Stimulated activated memory B cell treated with anti-CD40 and anti-IgM and Interleukin-4, amounts not matched to agents 10 μg/mL and 1 μg/mL and 100 μg/mL, for 72 hours (primary cell): ENCODE measurements at regions not wholly inside any gene's neighbourhood (a gene's known extent, or its start where the extent isn't known, plus 50 kb on each side); places are given as distances from the start of the nearest gene placed in this dataset.
"Not testable (repeated sequence)": the region's sequence is repeated elsewhere in the genome, so short reads cannot be mapped to it uniquely, and the experiment has no call there.

Experiments used
- ATAC-seq: fragments of 150-1000 bp; cut with Tn5 transposase; 2 replicates; pipeline ENCODE4 v1.10.0; 2021
- H3K27ac Mint-ChIP-seq: one replicate; pipeline ENCODE4 v1.8.0; 2022; ENCODE audit warnings: mild to moderate bottlenecking, mixed read lengths
- H3K27me3 Mint-ChIP-seq: one replicate; pipeline ENCODE4 v1.8.0; 2022; ENCODE audit warnings: mixed read lengths
- H3K36me3 Mint-ChIP-seq: one replicate; pipeline ENCODE4 v1.8.0; 2022; ENCODE audit warnings: mixed read lengths
- H3K4me1 Mint-ChIP-seq: one replicate; pipeline ENCODE4 v1.8.0; 2022; ENCODE audit warnings: mixed read lengths
- H3K4me3 Mint-ChIP-seq: one replicate; pipeline ENCODE4 v1.8.0; 2022; ENCODE audit warnings: mild to moderate bottlenecking, moderate library complexity, mixed read lengths
- H3K9me3 Mint-ChIP-seq: one replicate; pipeline ENCODE4 v1.8.0; 2022; ENCODE audit warnings: mixed read lengths

- H3K4me3 Mint-ChIP-seq: no peak overlapping the region
- H3K27ac Mint-ChIP-seq: no peak overlapping the region
- no peaks in the 10 kb centered on the region for H3K36me3 Mint-ChIP-seq
- peaks cover 3% of the 10 kb centered on the region for H3K9me3 Mint-ChIP-seq
- no peak for ATAC-seq
- no peaks in the 10 kb centered on the region for H3K4me1 Mint-ChIP-seq
- peaks cover 11% of the 10 kb centered on the region for H3K27me3 Mint-ChIP-seq
Measured at GRCh38 chr1:30135698-30136097, 587.7 kb downstream of the MATN1 start.

GRCh38 chr1:30134466-30135217 is 588.7 kb downstream of the MATN1 start:
- H3K36me3 Mint-ChIP-seq: no peaks in the 10 kb centered on the region
- peaks cover 3% of the 10 kb centered on the region for H3K9me3 Mint-ChIP-seq
- ATAC-seq: no peak

GRCh38 chr1:30133414-30134055 is 589.9 kb downstream of the MATN1 start:
- H3K4me1 Mint-ChIP-seq: no peaks in the 10 kb centered on the region
- no peak overlapping the region for H3K27ac Mint-ChIP-seq
- H3K4me3 Mint-ChIP-seq: no peak overlapping the region
- no peaks in the 10 kb centered on the region for H3K36me3 Mint-ChIP-seq
- no peak for ATAC-seq
- H3K27me3 Mint-ChIP-seq: peaks cover 25% of the 10 kb centered on the region
- H3K9me3 Mint-ChIP-seq: peaks cover 3% of the 10 kb centered on the region

More at GRCh38 chr1:30134466-30135217, 588.7 kb downstream of the MATN1 start:
- Mint-ChIP-seq H3K27ac (no peak overlapping the region), H3K27me3 (peaks cover 22% of the 10 kb centered on the region), H3K4me1 (no peaks in the 10 kb centered on the region), H3K4me3 (no peak overlapping the region)

GRCh38 chr1:30132602-30133286 is 590.6 kb downstream of the MATN1 start:
- Mint-ChIP-seq H3K9me3 (peaks cover 3% of the 10 kb centered on the region), H3K4me1 (no peaks in the 10 kb centered on the region), H3K27me3 (peaks cover 25% of the 10 kb centered on the region), H3K4me3 (no peak overlapping the region), H3K27ac (no peak overlapping the region), H3K36me3 (no peaks in the 10 kb centered on the region)
- no peak for ATAC-seq

GRCh38 chr1:30130566-30130965 is 592.8 kb downstream of the MATN1 start:
- not testable (repeated sequence) for H3K4me1 Mint-ChIP-seq, ATAC-seq, H3K9me3 Mint-ChIP-seq, H3K36me3 Mint-ChIP-seq, H3K4me3 Mint-ChIP-seq, H3K27ac Mint-ChIP-seq
- peaks cover 25% of the 10 kb centered on the region for H3K27me3 Mint-ChIP-seq

GRCh38 chr1:30130099-30130498 is 593.3 kb downstream of the MATN1 start:
- no peak overlapping the region for H3K27ac Mint-ChIP-seq
- peaks cover 25% of the 10 kb centered on the region for H3K27me3 Mint-ChIP-seq
- H3K36me3 Mint-ChIP-seq: no peaks in the 10 kb centered on the region
- H3K4me1 Mint-ChIP-seq: no peaks in the 10 kb centered on the region
- ATAC-seq: no peak
- no peak overlapping the region for H3K4me3 Mint-ChIP-seq
- H3K9me3 Mint-ChIP-seq: no peaks in the 10 kb centered on the region

- no peaks in the 10 kb centered on the region for H3K36me3 Mint-ChIP-seq
- H3K27me3 Mint-ChIP-seq: peaks cover 25% of the 10 kb centered on the region
- H3K4me3 Mint-ChIP-seq: no peak overlapping the region
- no peak overlapping the region for H3K27ac Mint-ChIP-seq
- H3K4me1 Mint-ChIP-seq: no peaks in the 10 kb centered on the region
- ATAC-seq: no peak
- H3K9me3 Mint-ChIP-seq: no peaks in the 10 kb centered on the region
Measured at GRCh38 chr1:30129421-30130055, 593.8 kb downstream of the MATN1 start.

GRCh38 chr1:30129001-30129408 is 594.4 kb downstream of the MATN1 start:
- Mint-ChIP-seq H3K27ac (no peak overlapping the region), H3K27me3 (peaks cover 25% of the 10 kb centered on the region), H3K4me1 (no peaks in the 10 kb centered on the region), H3K36me3 (no peaks in the 10 kb centered on the region), H3K4me3 (no peak overlapping the region), H3K9me3 (no peaks in the 10 kb centered on the region)
- ATAC-seq: no peak

GRCh38 chr1:30126848-30127247 is 596.5 kb downstream of the MATN1 start:
- H3K27me3 Mint-ChIP-seq: peaks cover 24% of the 10 kb centered on the region
- H3K4me1 Mint-ChIP-seq: no peaks in the 10 kb centered on the region
- ATAC-seq: no peak
- no peak overlapping the region for H3K27ac Mint-ChIP-seq
- H3K36me3 Mint-ChIP-seq: no peaks in the 10 kb centered on the region
- H3K9me3 Mint-ChIP-seq: no peaks in the 10 kb centered on the region
- no peak overlapping the region for H3K4me3 Mint-ChIP-seq

GRCh38 chr1:30125821-30126170 is 597.6 kb downstream of the MATN1 start:
- H3K4me1 Mint-ChIP-seq: no peaks in the 10 kb centered on the region
- H3K27me3 Mint-ChIP-seq: peaks cover 15% of the 10 kb centered on the region
- H3K27ac Mint-ChIP-seq: no peak overlapping the region
- no peak for ATAC-seq
- H3K9me3 Mint-ChIP-seq: no peaks in the 10 kb centered on the region
- no peaks in the 10 kb centered on the region for H3K36me3 Mint-ChIP-seq
- H3K4me3 Mint-ChIP-seq: no peak overlapping the region

- Mint-ChIP-seq H3K27ac (no peak overlapping the region), H3K27me3 (peaks cover 9% of the 10 kb centered on the region), H3K4me3 (no peak overlapping the region), H3K36me3 (no peaks in the 10 kb centered on the region), H3K9me3 (no peaks in the 10 kb centered on the region), H3K4me1 (no peaks in the 10 kb centered on the region)
- no peak for ATAC-seq
Measured at GRCh38 chr1:30125021-30125820, 598.2 kb downstream of the MATN1 start.

- Mint-ChIP-seq H3K9me3 (no peaks in the 10 kb centered on the region), H3K4me1 (no peaks in the 10 kb centered on the region), H3K36me3 (no peaks in the 10 kb centered on the region), H3K4me3 (no peak overlapping the region), H3K27me3 (no peaks in the 10 kb centered on the region), H3K27ac (no peak overlapping the region)
- ATAC-seq: peak; percentile 14
Measured at GRCh38 chr1:30123896-30124295, 599.5 kb downstream of the MATN1 start.

GRCh38 chr1:30123036-30123435 is 600.3 kb downstream of the MATN1 start:
- H3K9me3 Mint-ChIP-seq: no peaks in the 10 kb centered on the region
- no peak for ATAC-seq

GRCh38 chr1:30120245-30121000 is 603.0 kb downstream of the MATN1 start:
- Mint-ChIP-seq H3K4me3 (no peak overlapping the region), H3K27me3 (no peaks in the 10 kb centered on the region), H3K4me1 (no peaks in the 10 kb centered on the region), H3K36me3 (no peaks in the 10 kb centered on the region), H3K9me3 (no peaks in the 10 kb centered on the region), H3K27ac (no peak overlapping the region)
- no peak for ATAC-seq

More at GRCh38 chr1:30123036-30123435, 600.3 kb downstream of the MATN1 start:
- Mint-ChIP-seq H3K36me3 (no peaks in the 10 kb centered on the region), H3K4me3 (no peak overlapping the region), H3K27ac (no peak overlapping the region), H3K27me3 (no peaks in the 10 kb centered on the region), H3K4me1 (no peaks in the 10 kb centered on the region)
